Lower lobe of right lung (tissue), 2 donors: ENCODE measurements at regions not wholly inside any gene's neighbourhood (a gene's known extent, or its start where the extent isn't known, plus 50 kb on each side); places are given as distances from the start of the nearest gene placed in this dataset.
A peak's percentile ranks its signal among the peaks of the same experiment; 100 is the strongest.

ENCODE experiments used
- ATAC-seq, 2 donors: fragments of 200-7000 bp; cut with Tn5 transposase; one replicate each; pipeline ENCODE4 v1.9.1; 2020 to 2022; ENCODE audit warnings: mild to moderate bottlenecking in 2 of 2, moderate library complexity in 2 of 2
- DNase-seq: peaks from one replicate; pipeline ENCODE4 v3.0.0-alpha.2; 2020
- H3K27ac ChIP-seq: fragments of 200-600 bp; one replicate; pipeline ENCODE4 v1.8.0; 2022
- H3K27me3 ChIP-seq: fragments of 200-600 bp; one replicate; pipeline ENCODE4 v1.8.0; 2022; ENCODE audit warnings: low read depth
- H3K36me3 ChIP-seq: fragments of 200-600 bp; one replicate; pipeline ENCODE4 v1.8.0; 2022; ENCODE audit warnings: mild to moderate bottlenecking
- H3K4me1 ChIP-seq: fragments of 200-600 bp; one replicate; pipeline ENCODE4 v1.8.0; 2022
- H3K4me3 ChIP-seq: fragments of 200-600 bp; one replicate; pipeline ENCODE4 v1.8.0; 2022; ENCODE audit warnings: mild to moderate bottlenecking
- H3K9me3 ChIP-seq: fragments of 200-600 bp; one replicate; pipeline ENCODE4 v1.8.0; 2022
- intact Hi-C: fragments of 100-400 bp; cut with DNase I; formaldehyde crosslinking; loops from one replicate; pipeline ENCODE4 v1.11.0; 2022
- TF ChIP-seq, protein P1 (sequence below): fragments of 200-600 bp; IDR thresholded peaks from one replicate; pipeline ENCODE4 v1.8.0; 2022; ENCODE audit warnings: antibody characterized with exemption, mild to moderate bottlenecking
- donor health status: DM: no; HTN: yes; CAD: no; lungs with severe emphysema.

GRCh38 chr4:114034189-114034588 lies 54.7 kb upstream of the ARSJ start:
- Histone ChIP-seq H3K27me3 (no peaks in the 10 kb centered on the region), H3K4me3 (no peak overlapping the region), H3K36me3 (no peaks in the 10 kb centered on the region), H3K9me3 (no peaks in the 10 kb centered on the region), H3K27ac (no peak overlapping the region), H3K4me1 (no peaks in the 10 kb centered on the region)
- DNase-seq (no peak), ATAC-seq (no peak)
- TF ChIP-seq, protein P1, sequence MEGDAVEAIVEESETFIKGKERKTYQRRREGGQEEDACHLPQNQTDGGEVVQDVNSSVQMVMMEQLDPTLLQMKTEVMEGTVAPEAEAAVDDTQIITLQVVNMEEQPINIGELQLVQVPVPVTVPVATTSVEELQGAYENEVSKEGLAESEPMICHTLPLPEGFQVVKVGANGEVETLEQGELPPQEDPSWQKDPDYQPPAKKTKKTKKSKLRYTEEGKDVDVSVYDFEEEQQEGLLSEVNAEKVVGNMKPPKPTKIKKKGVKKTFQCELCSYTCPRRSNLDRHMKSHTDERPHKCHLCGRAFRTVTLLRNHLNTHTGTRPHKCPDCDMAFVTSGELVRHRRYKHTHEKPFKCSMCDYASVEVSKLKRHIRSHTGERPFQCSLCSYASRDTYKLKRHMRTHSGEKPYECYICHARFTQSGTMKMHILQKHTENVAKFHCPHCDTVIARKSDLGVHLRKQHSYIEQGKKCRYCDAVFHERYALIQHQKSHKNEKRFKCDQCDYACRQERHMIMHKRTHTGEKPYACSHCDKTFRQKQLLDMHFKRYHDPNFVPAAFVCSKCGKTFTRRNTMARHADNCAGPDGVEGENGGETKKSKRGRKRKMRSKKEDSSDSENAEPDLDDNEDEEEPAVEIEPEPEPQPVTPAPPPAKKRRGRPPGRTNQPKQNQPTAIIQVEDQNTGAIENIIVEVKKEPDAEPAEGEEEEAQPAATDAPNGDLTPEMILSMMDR: no peak
- intact Hi-C loops: no loop called here

- TF ChIP-seq, protein P1: no peak
- no peak overlapping the region for H3K4me3 ChIP-seq
- ATAC-seq (no peak), DNase-seq (no peak)
- H3K27ac ChIP-seq: no peak overlapping the region
- intact Hi-C loops: no loop called here
- H3K9me3 ChIP-seq: no peaks in the 10 kb centered on the region
- H3K4me1 ChIP-seq: no peaks in the 10 kb centered on the region
- H3K36me3 ChIP-seq: no peaks in the 10 kb centered on the region
- H3K27me3 ChIP-seq: no peaks in the 10 kb centered on the region
Observed at GRCh38 chr4:114036426-114036825, 57.0 kb upstream of the ARSJ start.

GRCh38 chr4:114036864-114037263 lies 57.4 kb upstream of the ARSJ start:
- H3K9me3 ChIP-seq: no peaks in the 10 kb centered on the region
- no peak overlapping the region for H3K27ac ChIP-seq
- no peak overlapping the region for H3K4me3 ChIP-seq
- H3K4me1 ChIP-seq: no peaks in the 10 kb centered on the region
- ATAC-seq (no peak), DNase-seq (no peak)
- H3K36me3 ChIP-seq: no peaks in the 10 kb centered on the region
- no peaks in the 10 kb centered on the region for H3K27me3 ChIP-seq
- intact Hi-C loops: no loop called here
- TF ChIP-seq, protein P1: no peak

DNA sequence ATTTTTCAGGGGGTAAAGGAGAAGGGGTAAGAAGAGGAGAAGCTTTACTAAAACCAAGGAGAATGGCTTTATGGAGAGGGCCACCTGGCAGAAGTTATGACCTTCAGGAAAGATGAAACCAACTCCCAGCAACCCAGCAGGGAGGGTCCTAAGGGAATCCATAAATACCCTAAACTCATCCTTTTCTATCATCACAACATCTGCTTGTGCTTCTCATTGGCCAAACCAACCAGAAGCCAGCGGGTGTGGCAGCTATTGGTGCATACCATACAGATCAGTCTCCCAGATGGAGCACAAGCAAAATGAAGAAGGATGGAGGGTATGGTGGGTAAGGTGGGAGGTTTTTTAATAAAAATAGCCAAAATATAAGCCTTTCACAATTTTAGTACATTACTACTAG lies 58.5 kb upstream of the ARSJ start:
- TF ChIP-seq, protein P1: no peak
- DNase-seq: no peak
- no peak for ATAC-seq
- Histone ChIP-seq H3K27ac (no peak overlapping the region), H3K9me3 (no peaks in the 10 kb centered on the region), H3K36me3 (no peaks in the 10 kb centered on the region), H3K4me1 (no peaks in the 10 kb centered on the region), H3K27me3 (no peaks in the 10 kb centered on the region), H3K4me3 (no peak overlapping the region)
- intact Hi-C loops: no loop called here

DNA sequence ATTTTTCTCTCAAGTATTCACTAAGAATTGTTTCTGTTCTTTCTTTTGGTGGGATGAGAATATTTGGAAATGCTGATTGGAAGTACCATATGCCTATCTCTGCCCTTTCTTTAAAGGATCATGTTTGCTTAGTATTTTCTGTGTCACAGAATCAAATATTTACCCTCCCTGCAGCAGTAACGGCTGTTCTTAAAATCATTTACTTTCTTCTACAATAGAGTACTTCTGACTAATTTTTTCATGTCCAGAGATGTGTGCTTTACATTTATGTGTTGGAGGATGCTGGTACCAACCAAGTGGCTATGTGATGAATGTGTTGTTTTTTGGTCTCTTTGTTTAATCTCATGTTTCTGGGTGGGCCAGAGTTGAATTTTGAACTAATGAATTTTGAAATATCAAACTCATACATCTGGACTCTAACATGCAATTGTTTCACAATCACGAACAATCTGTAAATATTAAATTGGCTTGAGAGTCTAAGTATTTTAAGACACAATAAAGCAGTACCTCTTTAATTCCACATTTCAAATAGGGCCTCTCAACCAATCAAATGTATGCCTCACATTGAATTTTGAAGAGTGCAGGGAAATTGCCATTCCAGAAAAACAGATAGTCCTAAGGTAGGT lies 59.4 kb upstream of the ARSJ start:
- peak in 1 of 2 donors; percentile 48 for ATAC-seq
- TF ChIP-seq, protein P1: no peak

More for the DNA sequence above, 59.4 kb upstream of the ARSJ start:
- Histone ChIP-seq H3K4me3 (no peak overlapping the region), H3K9me3 (no peaks in the 10 kb centered on the region), H3K4me1 (no peaks in the 10 kb centered on the region), H3K27me3 (no peaks in the 10 kb centered on the region), H3K36me3 (no peaks in the 10 kb centered on the region), H3K27ac (no peak overlapping the region)
- no peak for DNase-seq
- intact Hi-C loops: no loop called here
